Mucosa of gallbladder (tissue), 1 donor: ENCODE measurements at regions not wholly inside any gene's neighbourhood (a gene's known extent, or its start where the extent isn't known, plus 50 kb on each side); places are given as distances from the start of the nearest gene placed in this dataset.
"Not testable (repeated sequence)": the region's sequence is repeated elsewhere in the genome, so short reads cannot be mapped to it uniquely, and the experiment has no call there.

Experiments used
- DNase-seq: peaks from one replicate; pipeline ENCODE4 v3.0.0-alpha.2; 2020; ENCODE audit warnings: low spot score
- donor health status: DM: no; HTN: no; CAD: no.

GRCh38 chr19:27971869-27972268, 1241.1 kb downstream of the UQCRFS1 start:
- no peak for DNase-seq

DNA sequence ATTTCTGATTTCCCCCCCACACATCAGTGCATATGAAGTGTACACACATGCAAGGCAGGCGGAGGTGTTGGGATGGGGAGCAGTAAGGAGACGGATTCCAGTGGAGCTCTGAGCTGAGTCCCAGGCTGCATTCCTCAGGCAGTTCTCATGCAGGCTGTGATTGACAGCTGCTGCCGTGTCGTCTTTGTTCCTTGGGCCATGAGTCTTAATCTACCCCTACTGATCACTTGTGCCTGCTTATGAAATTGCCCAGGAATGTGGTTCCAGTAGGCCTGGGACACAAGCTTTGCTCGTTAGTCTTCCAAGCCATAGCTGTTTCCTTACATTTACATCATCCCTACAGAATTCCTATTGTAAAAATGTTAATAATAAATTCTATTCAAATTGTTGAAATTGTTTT, 1241.9 kb downstream of the UQCRFS1 start:
- no peak for DNase-seq

DNA sequence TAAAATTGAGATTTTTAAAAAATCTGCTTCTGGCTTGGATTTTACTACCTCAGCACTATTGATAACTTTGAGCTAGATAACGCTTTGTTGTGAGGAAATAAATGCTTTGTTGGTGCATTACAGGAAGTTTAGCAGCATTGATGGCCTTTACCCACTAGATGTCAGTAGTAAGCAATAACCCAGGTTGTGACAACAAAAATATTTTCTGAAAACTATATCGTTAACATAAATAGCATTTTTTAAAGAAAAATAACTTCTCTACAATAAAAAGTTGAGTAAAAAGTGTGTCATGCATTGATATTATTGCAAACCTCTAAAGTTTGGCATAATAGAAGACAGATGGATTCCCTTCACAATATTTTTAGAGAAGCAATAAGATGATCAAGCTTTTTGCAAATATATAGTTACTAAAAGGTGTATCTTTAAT, 1246.5 kb downstream of the UQCRFS1 start:
- no peak for DNase-seq

GRCh38 chr19:27964185-27964584, 1248.8 kb downstream of the UQCRFS1 start:
- DNase-seq, result no peak

GRCh38 chr19:27962264-27962663, 1250.7 kb downstream of the UQCRFS1 start:
- DNase-seq, result no peak

- no peak for DNase-seq
Observed at GRCh38 chr19:27955485-27956480, 1257.2 kb downstream of the UQCRFS1 start.

- DNase-seq, result not testable (repeated sequence)
Observed at GRCh38 chr19:27942607-27943006, 1270.3 kb downstream of the UQCRFS1 start.

DNA sequence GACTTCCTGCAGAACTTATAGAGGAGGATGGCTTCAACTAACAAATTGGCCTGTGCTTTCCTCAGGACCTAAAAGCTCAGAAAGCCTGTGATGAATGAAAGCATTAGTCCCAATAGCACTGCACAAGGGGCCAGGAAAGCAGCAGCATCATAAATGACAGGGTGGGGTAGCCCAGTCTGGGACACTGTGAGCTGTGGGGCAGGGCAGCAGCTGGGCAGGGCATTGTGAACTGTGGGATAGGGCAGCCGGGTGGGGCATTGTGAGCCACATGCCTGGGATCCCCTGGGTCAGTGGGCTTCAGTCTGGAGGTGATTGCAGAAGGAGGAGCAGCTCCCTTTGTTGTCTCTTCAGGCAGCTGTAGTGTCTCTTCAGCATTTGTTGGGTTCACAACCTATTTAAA, 1276.8 kb downstream of the UQCRFS1 start:
- DNase-seq, result no peak

DNA sequence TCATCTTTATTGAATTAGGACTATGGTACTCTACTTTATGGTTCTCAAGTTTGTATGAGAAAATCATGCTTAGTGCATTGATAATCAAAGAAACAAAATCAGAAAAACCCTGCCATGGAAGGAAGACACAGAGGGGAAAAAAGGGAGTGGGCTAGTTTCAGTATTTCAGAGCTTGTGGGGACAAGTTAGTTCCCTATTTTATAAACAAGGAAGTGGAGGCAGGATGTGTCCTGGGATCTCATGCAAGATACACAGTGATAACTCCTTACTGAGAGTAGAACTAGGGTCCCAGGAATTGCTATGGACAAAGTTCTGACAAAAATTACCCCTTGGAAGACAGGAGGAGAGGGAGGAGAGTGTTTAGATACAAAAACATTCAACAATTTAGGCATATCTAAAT, 1277.3 kb downstream of the UQCRFS1 start:
- DNase-seq, result no peak

- DNase-seq, result no peak
Observed at GRCh38 chr19:27929399-27929798, 1283.6 kb downstream of the UQCRFS1 start.

DNA sequence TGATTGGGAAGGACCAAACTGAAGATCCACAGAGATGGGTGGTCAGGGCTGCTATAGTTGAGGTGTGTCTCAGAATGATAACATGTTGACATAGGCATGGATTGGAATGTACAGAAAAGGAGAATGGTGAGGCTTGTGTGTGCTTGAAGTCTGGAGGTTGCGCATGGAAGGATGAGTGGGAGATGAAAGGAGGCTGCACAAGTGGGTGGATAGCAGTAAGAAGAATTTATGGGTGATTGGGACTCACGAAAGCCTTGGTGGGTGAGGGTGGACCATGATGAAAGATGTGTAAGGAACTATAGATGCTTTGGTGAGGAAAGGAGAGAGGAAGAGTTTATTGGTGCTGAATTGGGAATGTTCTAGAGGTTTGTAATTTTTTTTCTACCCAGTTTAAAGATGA, 1287.7 kb downstream of the UQCRFS1 start:
- DNase-seq, result no peak

GRCh38 chr19:27922970-27923369, 1290.0 kb downstream of the UQCRFS1 start:
- no peak for DNase-seq

DNA sequence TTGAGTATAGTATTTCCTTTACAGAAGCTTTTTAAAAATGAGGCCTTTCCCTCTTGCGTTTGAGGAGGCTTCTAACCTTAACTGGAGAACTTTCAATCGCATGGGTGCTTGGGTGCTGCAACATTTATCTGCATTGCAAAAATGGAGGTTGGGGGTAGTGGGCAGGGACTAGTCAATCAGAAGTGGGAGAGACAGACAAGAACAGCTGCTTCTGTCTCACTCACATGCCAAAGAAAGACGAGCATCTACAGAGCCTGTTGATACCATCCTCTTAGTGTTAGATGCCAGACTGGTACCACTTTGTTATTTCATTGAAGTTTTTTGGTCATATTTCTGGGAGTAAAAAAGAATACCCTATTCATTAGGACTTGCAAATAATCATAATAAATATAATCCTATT, 1292.2 kb downstream of the UQCRFS1 start:
- no peak for DNase-seq

- DNase-seq, result no peak
Observed at GRCh38 chr19:27918818-27919217, 1294.1 kb downstream of the UQCRFS1 start.

- DNase-seq, result no peak
Observed at GRCh38 chr19:27911122-27911898, 1301.6 kb downstream of the UQCRFS1 start.

DNA sequence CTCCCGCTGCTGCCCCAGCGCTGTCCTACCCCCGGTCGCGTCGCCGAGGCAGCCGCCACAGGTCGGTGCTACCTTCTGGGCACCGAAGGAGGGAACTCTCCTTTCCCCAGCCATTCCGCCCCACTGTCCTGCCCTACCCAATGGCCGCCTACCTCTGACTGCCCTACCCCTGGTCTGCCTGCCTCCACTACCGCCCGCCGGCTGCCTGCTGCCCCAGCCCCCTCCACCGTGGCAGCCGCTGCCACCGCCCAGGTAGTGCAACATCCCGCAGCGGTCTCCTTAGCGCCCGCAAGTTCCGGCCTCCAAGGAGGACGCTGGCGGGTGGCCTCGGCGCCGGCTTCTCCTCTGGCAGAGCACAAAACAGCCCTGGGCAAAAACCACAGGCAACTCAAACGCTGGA, 1303.1 kb downstream of the UQCRFS1 start:
- DNase-seq, result no peak

- no peak for DNase-seq
Observed at GRCh38 chr19:27909185-27909840, 1303.6 kb downstream of the UQCRFS1 start.

- DNase-seq, result no peak
Observed at GRCh38 chr19:27906081-27906480, 1306.9 kb downstream of the UQCRFS1 start.

- no peak for DNase-seq
Observed at GRCh38 chr19:27905074-27905473, 1307.9 kb downstream of the UQCRFS1 start.

DNA sequence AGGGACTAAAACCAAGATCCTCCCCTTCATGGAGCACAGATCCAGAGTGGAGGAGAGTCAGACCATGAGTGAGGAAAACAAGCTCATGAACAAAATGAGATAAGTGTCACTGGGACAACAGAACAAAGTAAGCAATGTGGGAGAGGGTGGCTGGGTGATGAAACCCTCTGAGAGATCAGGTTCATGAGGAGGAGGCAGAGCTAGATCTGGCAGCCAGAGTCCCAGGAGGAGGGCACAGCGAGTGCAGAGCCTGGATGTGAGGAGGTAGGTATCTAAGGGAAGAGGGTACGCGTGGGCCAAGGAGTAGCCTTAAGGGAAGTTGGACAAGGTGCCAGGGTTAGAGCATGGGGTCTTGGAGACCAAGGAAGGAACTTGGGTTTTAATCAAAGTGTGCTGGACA, 1311.9 kb downstream of the UQCRFS1 start:
- no peak for DNase-seq

DNA sequence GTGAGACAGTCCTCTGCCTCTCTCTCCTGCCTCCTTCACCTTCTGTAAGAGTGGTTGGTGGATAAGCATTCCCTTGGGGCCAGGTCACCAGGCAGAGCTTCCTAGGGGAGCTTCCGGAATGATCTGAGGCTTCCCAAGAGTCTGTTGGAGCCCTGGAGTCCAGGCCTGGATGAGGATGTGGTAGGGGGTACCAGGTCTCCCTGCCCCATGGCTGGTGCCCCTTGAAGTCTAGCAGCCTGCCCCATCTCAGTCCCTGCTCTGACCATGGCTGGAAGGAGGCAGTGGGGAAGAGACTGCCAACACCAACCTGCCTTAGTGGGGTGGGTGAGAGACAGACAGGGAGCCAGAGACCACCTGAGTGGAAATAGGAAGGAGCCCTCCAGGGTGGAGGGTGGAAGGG, 1316.9 kb downstream of the UQCRFS1 start:
- no peak for DNase-seq
